C4-2B (cell line): ENCODE measurements at regions not wholly inside any gene's neighbourhood (a gene's known extent, or its start where the extent isn't known, plus 50 kb on each side); places are given as distances from the start of the nearest gene placed in this dataset.
"Not testable (repeated sequence)": the region's sequence is repeated elsewhere in the genome, so short reads cannot be mapped to it uniquely, and the experiment has no call there.

Experiments used
- H3K27ac ChIP-seq: fragments of 450-650 bp; 2 replicates; pipeline ENCODE4 v1.5.1; 2017
- ZFX ChIP-seq: fragments of 450-650 bp; IDR thresholded peaks from 2 replicates; pipeline ENCODE4 v1.6.1; 2017
- TF ChIP-seq, protein P1 (sequence below): fragments of 450-650 bp; conservative IDR thresholded peaks from 2 replicates; pipeline ENCODE4 v1.5.1; 2017; ENCODE audit warnings: mild to moderate bottlenecking

DNA sequence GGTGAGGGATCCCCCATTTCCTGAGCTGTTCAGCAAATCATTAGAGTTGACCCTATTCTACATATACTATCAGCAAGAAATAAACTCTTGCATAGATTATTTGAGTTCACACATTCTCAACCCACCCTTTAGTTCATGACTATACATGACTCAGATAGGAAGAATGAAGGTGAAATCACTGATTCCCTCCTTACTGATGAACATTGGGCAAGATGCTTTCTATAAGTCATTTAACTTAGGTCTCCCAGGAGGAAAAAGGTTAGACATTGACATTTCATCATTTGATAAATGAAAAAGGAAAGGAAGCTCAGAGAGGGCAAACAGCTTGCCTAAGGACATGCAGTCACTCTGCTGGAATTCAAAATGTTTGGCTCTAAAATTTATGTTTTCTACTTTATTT is 408.0 kb downstream of the TMEM182 start:
- H3K27ac ChIP-seq = no peak overlapping the region
- no peak for TF ChIP-seq ZFX
- TF ChIP-seq, protein P1, sequence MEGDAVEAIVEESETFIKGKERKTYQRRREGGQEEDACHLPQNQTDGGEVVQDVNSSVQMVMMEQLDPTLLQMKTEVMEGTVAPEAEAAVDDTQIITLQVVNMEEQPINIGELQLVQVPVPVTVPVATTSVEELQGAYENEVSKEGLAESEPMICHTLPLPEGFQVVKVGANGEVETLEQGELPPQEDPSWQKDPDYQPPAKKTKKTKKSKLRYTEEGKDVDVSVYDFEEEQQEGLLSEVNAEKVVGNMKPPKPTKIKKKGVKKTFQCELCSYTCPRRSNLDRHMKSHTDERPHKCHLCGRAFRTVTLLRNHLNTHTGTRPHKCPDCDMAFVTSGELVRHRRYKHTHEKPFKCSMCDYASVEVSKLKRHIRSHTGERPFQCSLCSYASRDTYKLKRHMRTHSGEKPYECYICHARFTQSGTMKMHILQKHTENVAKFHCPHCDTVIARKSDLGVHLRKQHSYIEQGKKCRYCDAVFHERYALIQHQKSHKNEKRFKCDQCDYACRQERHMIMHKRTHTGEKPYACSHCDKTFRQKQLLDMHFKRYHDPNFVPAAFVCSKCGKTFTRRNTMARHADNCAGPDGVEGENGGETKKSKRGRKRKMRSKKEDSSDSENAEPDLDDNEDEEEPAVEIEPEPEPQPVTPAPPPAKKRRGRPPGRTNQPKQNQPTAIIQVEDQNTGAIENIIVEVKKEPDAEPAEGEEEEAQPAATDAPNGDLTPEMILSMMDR = no peak

DNA sequence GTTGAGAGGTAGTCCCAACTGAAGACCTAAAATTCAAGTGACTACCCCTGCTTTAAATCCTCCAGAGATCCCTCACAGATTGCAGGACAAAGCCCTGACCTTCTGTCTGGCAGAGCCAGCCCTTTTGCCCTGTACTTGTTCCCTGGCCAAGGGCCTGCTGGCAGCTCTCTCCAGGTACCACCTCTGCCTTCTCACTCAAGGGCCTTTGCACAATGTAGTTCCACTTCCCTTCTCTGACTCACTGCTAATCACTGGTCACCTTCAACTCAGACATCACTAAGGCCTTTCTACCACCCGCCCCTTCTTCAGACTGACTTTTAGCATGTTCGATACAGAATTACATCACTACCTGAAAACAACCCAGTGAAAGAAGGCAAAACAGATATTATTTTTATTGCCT is 411.0 kb downstream of the TMEM182 start:
- H3K27ac ChIP-seq = no peak overlapping the region
- no peak for TF ChIP-seq ZFX
- TF ChIP-seq, protein P1 = no peak

DNA sequence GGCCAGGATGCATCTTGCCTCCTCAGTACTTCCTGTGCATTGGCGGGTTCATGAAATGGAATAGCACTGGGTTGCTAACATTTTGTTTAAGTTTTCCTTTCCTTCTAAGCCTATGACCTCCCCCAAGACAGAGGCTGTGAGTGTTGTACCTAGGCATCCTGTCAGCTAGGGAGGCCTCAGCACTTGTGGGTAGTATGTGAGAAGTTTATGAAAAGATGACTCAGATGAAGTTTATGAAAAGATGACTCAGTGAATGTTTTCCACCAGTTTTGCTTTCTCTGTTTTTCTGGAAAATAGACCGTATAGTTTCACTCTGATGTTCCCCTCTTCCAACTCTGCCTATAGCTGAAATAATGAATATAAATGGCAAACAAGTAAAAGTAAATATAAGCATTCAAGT is 412.9 kb downstream of the TMEM182 start:
- H3K27ac ChIP-seq = no peak overlapping the region
- TF ChIP-seq, protein P1 = no peak
- TF ChIP-seq ZFX = no peak

DNA sequence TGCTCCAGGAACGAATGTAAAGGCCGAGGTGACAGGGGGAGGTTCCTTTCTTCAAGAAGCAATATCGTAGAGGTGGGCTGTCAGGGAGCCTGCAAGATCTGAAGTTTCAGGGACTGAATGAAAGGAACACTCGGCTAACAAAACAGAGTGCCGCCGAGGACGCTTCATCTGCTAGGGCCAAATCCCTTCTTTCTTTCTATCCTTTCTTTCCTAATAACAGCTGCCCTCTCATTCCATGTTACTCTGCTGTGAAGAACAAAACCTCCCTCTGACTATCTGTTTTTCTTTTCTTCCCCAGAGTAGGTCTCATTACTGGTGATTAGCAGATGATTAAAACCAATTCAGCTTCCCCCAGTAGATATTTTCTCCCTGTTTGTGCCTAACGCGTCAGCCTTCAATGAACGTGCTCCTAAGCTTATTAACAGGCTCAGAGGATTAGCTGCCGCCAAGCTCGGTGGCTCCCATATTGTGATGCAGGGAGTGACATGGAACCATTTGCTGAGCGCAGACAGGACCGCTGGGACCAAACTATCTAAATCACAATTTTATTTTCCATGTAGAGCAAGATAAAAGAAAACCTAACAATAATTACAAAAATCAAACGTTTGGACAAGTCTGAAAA is 414.6 kb downstream of the TMEM182 start:
- TF ChIP-seq, protein P1 = no peak
- TF ChIP-seq ZFX = no peak
- H3K27ac ChIP-seq = no peak overlapping the region

DNA sequence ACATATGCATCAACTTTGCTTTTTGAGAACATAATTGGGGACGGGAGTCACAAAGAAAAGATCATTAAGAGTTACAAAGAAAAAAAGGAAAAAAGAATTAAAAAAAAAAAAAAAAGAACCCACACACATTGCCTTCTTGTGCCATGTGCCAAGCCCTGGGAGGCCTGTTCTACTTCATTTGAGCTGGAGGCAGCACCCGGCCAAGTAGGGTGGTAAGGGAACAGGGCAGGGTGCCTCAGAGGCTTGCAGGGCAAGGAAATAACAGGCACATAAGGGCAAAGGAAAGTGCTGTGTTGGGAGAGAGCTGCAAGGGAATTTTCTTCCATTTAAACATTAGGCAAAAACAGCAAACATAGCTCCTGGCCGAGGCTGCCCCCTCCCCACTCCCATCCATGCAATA is 418.0 kb downstream of the TMEM182 start:
- no peak overlapping the region for H3K27ac ChIP-seq
- TF ChIP-seq, protein P1 = no peak
- TF ChIP-seq ZFX = no peak

DNA sequence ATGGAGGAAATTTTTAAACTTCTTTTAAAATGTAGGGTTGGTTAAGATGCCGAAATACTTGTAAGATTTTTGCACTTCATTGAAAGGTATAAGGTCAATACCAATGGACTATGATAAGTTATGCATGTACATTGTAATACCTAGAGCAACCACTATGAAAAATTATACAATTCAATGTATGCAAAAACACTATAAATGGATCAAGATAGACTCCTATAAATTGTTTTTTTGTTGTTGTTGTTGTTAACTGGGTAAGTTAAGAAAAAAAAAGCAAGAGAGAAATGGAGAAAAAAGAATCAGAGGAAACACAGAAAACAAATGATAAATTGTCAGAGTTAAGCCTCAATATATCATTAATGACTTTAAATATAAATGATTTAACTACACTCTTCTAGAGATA is 421.2 kb downstream of the TMEM182 start:
- TF ChIP-seq ZFX = no peak
- TF ChIP-seq, protein P1 = peak; percentile 24
- H3K27ac ChIP-seq = no peak overlapping the region

DNA sequence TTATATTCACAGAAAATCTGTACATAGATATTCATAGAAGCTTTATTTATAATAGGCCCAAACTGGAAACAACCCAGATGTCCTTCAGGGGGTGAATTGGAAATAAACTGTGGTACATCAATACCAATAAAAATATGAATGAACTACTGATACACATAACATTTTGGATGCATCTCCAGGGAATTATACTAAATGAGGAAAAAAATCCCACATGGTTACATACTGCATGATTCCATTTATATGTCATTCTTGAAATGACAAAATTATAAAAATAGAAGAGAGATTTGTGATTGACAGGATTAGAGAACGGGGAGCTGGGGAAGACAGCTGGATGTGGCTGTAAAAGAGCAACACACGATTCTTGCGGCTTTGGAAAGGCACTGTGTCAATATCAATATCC is 435.0 kb downstream of the TMEM182 start:
- H3K27ac ChIP-seq = no peak overlapping the region
- TF ChIP-seq, protein P1 = no peak
- TF ChIP-seq ZFX = no peak

DNA sequence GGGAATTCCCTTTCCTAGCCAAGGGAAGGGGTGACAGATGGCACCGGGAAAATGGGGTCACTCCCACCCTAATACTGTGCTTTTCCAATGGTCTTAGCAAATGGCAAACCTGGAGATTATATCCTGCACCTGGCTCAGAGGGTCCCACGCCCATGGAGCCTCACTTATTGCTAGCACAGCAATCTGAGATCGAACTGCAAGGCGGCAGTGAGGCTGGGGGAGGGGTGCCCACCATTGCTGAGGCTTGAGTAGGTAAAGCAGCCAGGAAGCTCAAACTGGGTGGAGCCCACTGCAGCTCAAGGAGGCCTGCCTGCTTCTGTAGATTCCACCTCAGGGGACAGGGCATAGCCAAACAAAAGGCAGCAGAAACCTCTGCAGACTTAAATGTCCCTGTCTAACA is 438.9 kb downstream of the TMEM182 start:
- H3K27ac ChIP-seq = not testable (repeated sequence)
